ENCODE measurements at regions not wholly inside any gene's neighbourhood (a gene's known extent, or its start where the extent isn't known, plus 50 kb on each side); places are given as distances from the start of the nearest gene placed in this dataset.

- POLR2A ChIA-PET, result no interaction called here
- Histone ChIP-seq H3K4me1 (no peaks in the 10 kb centered on the region), H3K9me3 (no peaks in the 10 kb centered on the region), H3K27ac (no peak overlapping the region), H3K4me2 (no peak overlapping the region), H3K4me3 (no peak overlapping the region)
- TF ChIP-seq REST (IDR thresholded peaks at IDR 0.05), result no peak
- no peak for TF ChIP-seq POLR2A (IDR thresholded peaks at IDR 0.05; ENCODE audit: low read length)
- TF ChIP-seq HDAC2 (IDR thresholded peaks at IDR 0.05), result no peak
- no peak for TF ChIP-seq MYC (IDR thresholded peaks at IDR 0.05; ENCODE audit: borderline replicate concordance, low read length)
- TF ChIP-seq RARB (CRISPR knock-in tag; IDR thresholded peaks at IDR 0.05), result no peak
- TF ChIP-seq ZFP36 (IDR thresholded peaks at IDR 0.05; ENCODE audit: borderline replicate concordance, partially characterized antibody), result no peak
- no peak for TF ChIP-seq ELK1 (IDR thresholded peaks at IDR 0.05; ENCODE audit: low read depth, low read length)
- no peak for TF ChIP-seq CTCF (IDR thresholded peaks at IDR 0.05)
- no peak for TF ChIP-seq RCOR1 (IDR thresholded peaks at IDR 0.05; ENCODE audit: low read depth, low read length)
- TF ChIP-seq EHF (CRISPR knock-in tag; IDR thresholded peaks at IDR 0.05), result no peak
- no peak for TF ChIP-seq JUNB (IDR thresholded peaks at IDR 0.05)
- no peak for TF ChIP-seq CEBPB (IDR thresholded peaks at IDR 0.05)
- TF ChIP-seq NFE2L2 (conservative IDR thresholded peaks at IDR 0.05; ENCODE audit: low read length), result no peak
- no peak for TF ChIP-seq MAX (IDR thresholded peaks at IDR 0.05)
- no peak for TF ChIP-seq KDM5A (IDR thresholded peaks at IDR 0.05)
- TF ChIP-seq EHMT2 (IDR thresholded peaks at IDR 0.05; ENCODE audit: low read depth), result no peak
- TF ChIP-seq RAD21 (conservative IDR thresholded peaks at IDR 0.05 in 1 of 2, IDR thresholded peaks at IDR 0.05 in 1 of 2), result no peak
- ATAC-seq (no peak), DNase-seq (ENCODE audit: low read depth in 1 of 2, low spot score in 1 of 2) (no peak), FAIRE-seq (no peak)
- 65% methylated on average over 3 of the region's 3 CpGs for WGBS (ENCODE audit: missing lambda C conversion rate)
- CTCF ChIA-PET, result no interaction called here
These were observed 1486.6 kb downstream of the PCDH7 start for GRCh38 chr4:32206756-32207155.

GRCh38 chr4:32207456-32207855, 1487.3 kb downstream of the PCDH7 start:
- Histone ChIP-seq H3K4me2 (no peak overlapping the region), H3K4me3 (no peak overlapping the region), H3K27ac (no peak overlapping the region), H3K9me3 (no peaks in the 10 kb centered on the region), H3K4me1 (no peaks in the 10 kb centered on the region)
- FAIRE-seq (no peak), ATAC-seq (no peak), DNase-seq (ENCODE audit: low read depth in 1 of 2, low spot score in 1 of 2) (no peak)
- POLR2A ChIA-PET, result interaction anchor here (0.7 kb wide), 1 partner anchor 12 kb away, joined by 3 read pairs; no protein-coding TSS in a partner anchor
- CTCF ChIA-PET, result interaction anchor here (0.6 kb wide), 1 partner anchor 149 kb away, joined by 4 read pairs; no protein-coding TSS in a partner anchor
- no peak for TF ChIP-seq REST (IDR thresholded peaks at IDR 0.05)
- no peak for TF ChIP-seq JUNB (IDR thresholded peaks at IDR 0.05)
- TF ChIP-seq NR3C1 (IDR thresholded peaks at IDR 0.05), result no peak
- no peak for TF ChIP-seq RCOR1 (IDR thresholded peaks at IDR 0.05; ENCODE audit: low read depth, low read length)
- TF ChIP-seq RNF2 (IDR thresholded peaks at IDR 0.05; ENCODE audit: borderline replicate concordance, low read depth), result no peak
- no peak for TF ChIP-seq PBX3 (IDR thresholded peaks at IDR 0.05)
- TF ChIP-seq SMC3 (IDR thresholded peaks at IDR 0.05), result no peak
- TF ChIP-seq ZNF302 (CRISPR knock-in tag; IDR thresholded peaks at IDR 0.05), result no peak
- TF ChIP-seq ATOH8 (CRISPR knock-in tag; IDR thresholded peaks at IDR 0.05; ENCODE audit: low read depth), result no peak
- TF ChIP-seq E2F6 (IDR thresholded peaks at IDR 0.05; ENCODE audit: borderline replicate concordance, low read depth), result no peak
- TF ChIP-seq PHF8 (IDR thresholded peaks at IDR 0.05; ENCODE audit: borderline replicate concordance, low read depth), result no peak
